ENCODE measurements at regions not wholly inside any gene's neighbourhood (a gene's known extent, or its start where the extent isn't known, plus 50 kb on each side); places are given as distances from the start of the nearest gene placed in this dataset.

DNA sequence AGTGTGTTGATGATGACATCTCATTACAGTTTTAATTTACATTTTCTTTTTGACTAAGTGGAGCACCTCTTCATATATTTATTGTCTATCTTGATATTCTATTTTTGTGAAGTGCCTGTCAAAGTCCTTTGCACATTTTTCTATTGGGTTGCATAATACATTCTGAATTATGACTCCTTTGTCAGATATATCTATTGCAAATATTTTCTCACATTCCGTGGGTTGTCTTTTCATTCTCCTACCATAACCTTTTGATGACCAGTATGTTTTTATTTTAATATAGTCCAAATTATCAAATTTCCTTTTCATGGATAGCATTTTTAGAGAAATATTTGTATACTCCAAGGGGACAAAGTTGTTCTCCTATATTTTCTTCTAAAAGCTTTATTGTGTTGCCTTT is 126.4 kb downstream of the PJA1 start:
- TF ChIP-seq, protein P1, sequence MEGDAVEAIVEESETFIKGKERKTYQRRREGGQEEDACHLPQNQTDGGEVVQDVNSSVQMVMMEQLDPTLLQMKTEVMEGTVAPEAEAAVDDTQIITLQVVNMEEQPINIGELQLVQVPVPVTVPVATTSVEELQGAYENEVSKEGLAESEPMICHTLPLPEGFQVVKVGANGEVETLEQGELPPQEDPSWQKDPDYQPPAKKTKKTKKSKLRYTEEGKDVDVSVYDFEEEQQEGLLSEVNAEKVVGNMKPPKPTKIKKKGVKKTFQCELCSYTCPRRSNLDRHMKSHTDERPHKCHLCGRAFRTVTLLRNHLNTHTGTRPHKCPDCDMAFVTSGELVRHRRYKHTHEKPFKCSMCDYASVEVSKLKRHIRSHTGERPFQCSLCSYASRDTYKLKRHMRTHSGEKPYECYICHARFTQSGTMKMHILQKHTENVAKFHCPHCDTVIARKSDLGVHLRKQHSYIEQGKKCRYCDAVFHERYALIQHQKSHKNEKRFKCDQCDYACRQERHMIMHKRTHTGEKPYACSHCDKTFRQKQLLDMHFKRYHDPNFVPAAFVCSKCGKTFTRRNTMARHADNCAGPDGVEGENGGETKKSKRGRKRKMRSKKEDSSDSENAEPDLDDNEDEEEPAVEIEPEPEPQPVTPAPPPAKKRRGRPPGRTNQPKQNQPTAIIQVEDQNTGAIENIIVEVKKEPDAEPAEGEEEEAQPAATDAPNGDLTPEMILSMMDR (tag by site-specific recombination; IDR thresholded peaks at IDR 0.05), result no peak
- TF ChIP-seq ZNF274 (IDR thresholded peaks at IDR 0.05; ENCODE audit: low read length) (no peak), ZNF274 (tag by site-specific recombination; IDR thresholded peaks at IDR 0.05; ENCODE audit: borderline replicate concordance) (no peak), ZNF239 (tag by site-specific recombination; IDR thresholded peaks at IDR 0.05) (no peak), ZNF433 (tag by site-specific recombination; IDR thresholded peaks at IDR 0.05; ENCODE audit: low read depth) (no peak), ZNF350 (tag by site-specific recombination; IDR thresholded peaks at IDR 0.05) (no peak), ZNF777 (tag by site-specific recombination; IDR thresholded peaks at IDR 0.05; ENCODE audit: borderline replicate concordance) (no peak), ZNF423 (tag by site-specific recombination; IDR thresholded peaks at IDR 0.05) (no peak)
- TF ChIP-seq, protein P2, sequence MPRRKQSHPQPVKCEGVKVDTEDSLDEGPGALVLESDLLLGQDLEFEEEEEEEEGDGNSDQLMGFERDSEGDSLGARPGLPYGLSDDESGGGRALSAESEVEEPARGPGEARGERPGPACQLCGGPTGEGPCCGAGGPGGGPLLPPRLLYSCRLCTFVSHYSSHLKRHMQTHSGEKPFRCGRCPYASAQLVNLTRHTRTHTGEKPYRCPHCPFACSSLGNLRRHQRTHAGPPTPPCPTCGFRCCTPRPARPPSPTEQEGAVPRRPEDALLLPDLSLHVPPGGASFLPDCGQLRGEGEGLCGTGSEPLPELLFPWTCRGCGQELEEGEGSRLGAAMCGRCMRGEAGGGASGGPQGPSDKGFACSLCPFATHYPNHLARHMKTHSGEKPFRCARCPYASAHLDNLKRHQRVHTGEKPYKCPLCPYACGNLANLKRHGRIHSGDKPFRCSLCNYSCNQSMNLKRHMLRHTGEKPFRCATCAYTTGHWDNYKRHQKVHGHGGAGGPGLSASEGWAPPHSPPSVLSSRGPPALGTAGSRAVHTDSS (tag by site-specific recombination; IDR thresholded peaks at IDR 0.05), result no peak
- TF ChIP-seq, protein P3, sequence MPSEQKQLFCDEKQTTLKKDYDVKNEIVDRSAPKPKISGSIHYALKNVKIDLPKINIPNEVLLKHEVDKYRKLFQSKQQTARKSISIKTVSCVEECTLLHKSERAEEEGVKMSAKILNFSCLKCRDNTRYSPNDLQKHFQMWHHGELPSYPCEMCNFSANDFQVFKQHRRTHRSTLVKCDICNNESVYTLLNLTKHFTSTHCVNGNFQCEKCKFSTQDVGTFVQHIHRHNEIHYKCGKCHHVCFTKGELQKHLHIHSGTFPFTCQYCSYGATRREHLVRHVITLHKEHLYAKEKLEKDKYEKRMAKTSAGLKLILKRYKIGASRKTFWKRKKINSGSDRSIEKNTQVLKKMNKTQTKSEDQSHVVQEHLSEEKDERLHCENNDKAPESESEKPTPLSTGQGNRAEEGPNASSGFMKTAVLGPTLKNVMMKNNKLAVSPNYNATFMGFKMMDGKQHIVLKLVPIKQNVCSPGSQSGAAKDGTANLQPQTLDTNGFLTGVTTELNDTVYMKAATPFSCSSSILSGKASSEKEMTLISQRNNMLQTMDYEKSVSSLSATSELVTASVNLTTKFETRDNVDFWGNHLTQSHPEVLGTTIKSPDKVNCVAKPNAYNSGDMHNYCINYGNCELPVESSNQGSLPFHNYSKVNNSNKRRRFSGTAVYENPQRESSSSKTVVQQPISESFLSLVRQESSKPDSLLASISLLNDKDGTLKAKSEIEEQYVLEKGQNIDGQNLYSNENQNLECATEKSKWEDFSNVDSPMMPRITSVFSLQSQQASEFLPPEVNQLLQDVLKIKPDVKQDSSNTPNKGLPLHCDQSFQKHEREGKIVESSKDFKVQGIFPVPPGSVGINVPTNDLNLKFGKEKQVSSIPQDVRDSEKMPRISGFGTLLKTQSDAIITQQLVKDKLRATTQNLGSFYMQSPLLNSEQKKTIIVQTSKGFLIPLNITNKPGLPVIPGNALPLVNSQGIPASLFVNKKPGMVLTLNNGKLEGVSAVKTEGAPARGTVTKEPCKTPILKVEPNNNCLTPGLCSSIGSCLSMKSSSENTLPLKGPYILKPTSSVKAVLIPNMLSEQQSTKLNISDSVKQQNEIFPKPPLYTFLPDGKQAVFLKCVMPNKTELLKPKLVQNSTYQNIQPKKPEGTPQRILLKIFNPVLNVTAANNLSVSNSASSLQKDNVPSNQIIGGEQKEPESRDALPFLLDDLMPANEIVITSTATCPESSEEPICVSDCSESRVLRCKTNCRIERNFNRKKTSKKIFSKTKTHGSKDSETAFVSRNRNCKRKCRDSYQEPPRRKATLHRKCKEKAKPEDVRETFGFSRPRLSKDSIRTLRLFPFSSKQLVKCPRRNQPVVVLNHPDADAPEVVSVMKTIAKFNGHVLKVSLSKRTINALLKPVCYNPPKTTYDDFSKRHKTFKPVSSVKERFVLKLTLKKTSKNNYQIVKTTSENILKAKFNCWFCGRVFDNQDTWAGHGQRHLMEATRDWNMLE (tag by site-specific recombination; conservative IDR thresholded peaks at IDR 0.05; ENCODE audit: low read depth), result no peak
- TF ChIP-seq, protein P4, sequence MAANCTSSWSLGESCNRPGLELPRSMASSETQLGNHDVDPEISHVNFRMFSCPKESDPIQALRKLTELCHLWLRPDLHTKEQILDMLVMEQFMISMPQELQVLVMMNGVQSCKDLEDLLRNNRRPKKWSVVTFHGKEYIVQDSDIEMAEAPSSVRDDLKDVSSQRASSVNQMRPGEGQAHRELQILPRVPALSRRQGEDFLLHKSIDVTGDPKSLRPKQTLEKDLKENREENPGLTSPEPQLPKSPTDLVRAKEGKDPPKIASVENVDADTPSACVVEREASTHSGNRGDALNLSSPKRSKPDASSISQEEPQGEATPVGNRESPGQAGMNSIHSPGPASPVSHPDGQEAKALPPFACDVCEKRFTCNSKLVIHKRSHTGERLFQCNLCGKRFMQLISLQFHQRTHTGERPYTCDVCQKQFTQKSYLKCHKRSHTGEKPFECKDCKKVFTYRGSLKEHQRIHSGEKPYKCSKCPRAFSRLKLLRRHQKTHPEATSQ (tag by site-specific recombination; IDR thresholded peaks at IDR 0.05), result no peak
- TF ChIP-seq, protein P5, sequence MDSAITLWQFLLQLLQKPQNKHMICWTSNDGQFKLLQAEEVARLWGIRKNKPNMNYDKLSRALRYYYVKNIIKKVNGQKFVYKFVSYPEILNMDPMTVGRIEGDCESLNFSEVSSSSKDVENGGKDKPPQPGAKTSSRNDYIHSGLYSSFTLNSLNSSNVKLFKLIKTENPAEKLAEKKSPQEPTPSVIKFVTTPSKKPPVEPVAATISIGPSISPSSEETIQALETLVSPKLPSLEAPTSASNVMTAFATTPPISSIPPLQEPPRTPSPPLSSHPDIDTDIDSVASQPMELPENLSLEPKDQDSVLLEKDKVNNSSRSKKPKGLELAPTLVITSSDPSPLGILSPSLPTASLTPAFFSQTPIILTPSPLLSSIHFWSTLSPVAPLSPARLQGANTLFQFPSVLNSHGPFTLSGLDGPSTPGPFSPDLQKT (IDR thresholded peaks at IDR 0.05; ENCODE audit: borderline replicate concordance, low read depth, low read length), result no peak
- TF ChIP-seq, protein P6, sequence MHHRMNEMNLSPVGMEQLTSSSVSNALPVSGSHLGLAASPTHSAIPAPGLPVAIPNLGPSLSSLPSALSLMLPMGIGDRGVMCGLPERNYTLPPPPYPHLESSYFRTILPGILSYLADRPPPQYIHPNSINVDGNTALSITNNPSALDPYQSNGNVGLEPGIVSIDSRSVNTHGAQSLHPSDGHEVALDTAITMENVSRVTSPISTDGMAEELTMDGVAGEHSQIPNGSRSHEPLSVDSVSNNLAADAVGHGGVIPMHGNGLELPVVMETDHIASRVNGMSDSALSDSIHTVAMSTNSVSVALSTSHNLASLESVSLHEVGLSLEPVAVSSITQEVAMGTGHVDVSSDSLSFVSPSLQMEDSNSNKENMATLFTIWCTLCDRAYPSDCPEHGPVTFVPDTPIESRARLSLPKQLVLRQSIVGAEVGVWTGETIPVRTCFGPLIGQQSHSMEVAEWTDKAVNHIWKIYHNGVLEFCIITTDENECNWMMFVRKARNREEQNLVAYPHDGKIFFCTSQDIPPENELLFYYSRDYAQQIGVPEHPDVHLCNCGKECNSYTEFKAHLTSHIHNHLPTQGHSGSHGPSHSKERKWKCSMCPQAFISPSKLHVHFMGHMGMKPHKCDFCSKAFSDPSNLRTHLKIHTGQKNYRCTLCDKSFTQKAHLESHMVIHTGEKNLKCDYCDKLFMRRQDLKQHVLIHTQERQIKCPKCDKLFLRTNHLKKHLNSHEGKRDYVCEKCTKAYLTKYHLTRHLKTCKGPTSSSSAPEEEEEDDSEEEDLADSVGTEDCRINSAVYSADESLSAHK (tag by site-specific recombination; IDR thresholded peaks at IDR 0.05), result no peak
- TF ChIP-seq, protein P7, sequence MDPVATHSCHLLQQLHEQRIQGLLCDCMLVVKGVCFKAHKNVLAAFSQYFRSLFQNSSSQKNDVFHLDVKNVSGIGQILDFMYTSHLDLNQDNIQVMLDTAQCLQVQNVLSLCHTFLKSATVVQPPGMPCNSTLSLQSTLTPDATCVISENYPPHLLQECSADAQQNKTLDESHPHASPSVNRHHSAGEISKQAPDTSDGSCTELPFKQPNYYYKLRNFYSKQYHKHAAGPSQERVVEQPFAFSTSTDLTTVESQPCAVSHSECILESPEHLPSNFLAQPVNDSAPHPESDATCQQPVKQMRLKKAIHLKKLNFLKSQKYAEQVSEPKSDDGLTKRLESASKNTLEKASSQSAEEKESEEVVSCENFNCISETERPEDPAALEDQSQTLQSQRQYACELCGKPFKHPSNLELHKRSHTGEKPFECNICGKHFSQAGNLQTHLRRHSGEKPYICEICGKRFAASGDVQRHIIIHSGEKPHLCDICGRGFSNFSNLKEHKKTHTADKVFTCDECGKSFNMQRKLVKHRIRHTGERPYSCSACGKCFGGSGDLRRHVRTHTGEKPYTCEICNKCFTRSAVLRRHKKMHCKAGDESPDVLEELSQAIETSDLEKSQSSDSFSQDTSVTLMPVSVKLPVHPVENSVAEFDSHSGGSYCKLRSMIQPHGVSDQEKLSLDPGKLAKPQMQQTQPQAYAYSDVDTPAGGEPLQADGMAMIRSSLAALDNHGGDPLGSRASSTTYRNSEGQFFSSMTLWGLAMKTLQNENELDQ (tag by site-specific recombination; IDR thresholded peaks at IDR 0.05; ENCODE audit: low read depth), result no peak
- TF ChIP-seq, protein P8, sequence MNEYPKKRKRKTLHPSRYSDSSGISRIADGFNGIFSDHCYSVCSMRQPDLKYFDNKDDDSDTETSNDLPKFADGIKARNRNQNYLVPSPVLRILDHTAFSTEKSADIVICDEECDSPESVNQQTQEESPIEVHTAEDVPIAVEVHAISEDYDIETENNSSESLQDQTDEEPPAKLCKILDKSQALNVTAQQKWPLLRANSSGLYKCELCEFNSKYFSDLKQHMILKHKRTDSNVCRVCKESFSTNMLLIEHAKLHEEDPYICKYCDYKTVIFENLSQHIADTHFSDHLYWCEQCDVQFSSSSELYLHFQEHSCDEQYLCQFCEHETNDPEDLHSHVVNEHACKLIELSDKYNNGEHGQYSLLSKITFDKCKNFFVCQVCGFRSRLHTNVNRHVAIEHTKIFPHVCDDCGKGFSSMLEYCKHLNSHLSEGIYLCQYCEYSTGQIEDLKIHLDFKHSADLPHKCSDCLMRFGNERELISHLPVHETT (tag by site-specific recombination; IDR thresholded peaks at IDR 0.05), result no peak

Data from HEK293 (cell line).